ENCODE measurements at regions not wholly inside any gene's neighbourhood (a gene's known extent, or its start where the extent isn't known, plus 50 kb on each side); places are given as distances from the start of the nearest gene placed in this dataset.

GRCh38 chr7:82677493-82677892 is 233.9 kb upstream of the CACNA2D1 start:
- Mint-ChIP-seq H3K4me1 (ENCODE audit: low read depth, unreplicated experiment) (peaks cover 11% of the 10 kb centered on the region), H3K27ac (ENCODE audit: unreplicated experiment) (no peak overlapping the region), H3K9me3 (ENCODE audit: unreplicated experiment) (no peaks in the 10 kb centered on the region), H3K27me3 (ENCODE audit: unreplicated experiment) (no peaks in the 10 kb centered on the region), H3K4me3 (ENCODE audit: unreplicated experiment) (no peak overlapping the region), H3K36me3 (ENCODE audit: unreplicated experiment) (no peaks in the 10 kb centered on the region)
- TF ChIP-seq, protein P1, sequence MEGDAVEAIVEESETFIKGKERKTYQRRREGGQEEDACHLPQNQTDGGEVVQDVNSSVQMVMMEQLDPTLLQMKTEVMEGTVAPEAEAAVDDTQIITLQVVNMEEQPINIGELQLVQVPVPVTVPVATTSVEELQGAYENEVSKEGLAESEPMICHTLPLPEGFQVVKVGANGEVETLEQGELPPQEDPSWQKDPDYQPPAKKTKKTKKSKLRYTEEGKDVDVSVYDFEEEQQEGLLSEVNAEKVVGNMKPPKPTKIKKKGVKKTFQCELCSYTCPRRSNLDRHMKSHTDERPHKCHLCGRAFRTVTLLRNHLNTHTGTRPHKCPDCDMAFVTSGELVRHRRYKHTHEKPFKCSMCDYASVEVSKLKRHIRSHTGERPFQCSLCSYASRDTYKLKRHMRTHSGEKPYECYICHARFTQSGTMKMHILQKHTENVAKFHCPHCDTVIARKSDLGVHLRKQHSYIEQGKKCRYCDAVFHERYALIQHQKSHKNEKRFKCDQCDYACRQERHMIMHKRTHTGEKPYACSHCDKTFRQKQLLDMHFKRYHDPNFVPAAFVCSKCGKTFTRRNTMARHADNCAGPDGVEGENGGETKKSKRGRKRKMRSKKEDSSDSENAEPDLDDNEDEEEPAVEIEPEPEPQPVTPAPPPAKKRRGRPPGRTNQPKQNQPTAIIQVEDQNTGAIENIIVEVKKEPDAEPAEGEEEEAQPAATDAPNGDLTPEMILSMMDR (IDR thresholded peaks at IDR 0.05; ENCODE audit: partially characterized antibody, unreplicated experiment) = no peak
- DNase-seq = no peak

- H3K27ac Mint-ChIP-seq (ENCODE audit: unreplicated experiment) = peak overlapping the region; percentile 79
Observed at GRCh38 chr7:82676777-82677463, 233.3 kb upstream of the CACNA2D1 start.

DNA sequence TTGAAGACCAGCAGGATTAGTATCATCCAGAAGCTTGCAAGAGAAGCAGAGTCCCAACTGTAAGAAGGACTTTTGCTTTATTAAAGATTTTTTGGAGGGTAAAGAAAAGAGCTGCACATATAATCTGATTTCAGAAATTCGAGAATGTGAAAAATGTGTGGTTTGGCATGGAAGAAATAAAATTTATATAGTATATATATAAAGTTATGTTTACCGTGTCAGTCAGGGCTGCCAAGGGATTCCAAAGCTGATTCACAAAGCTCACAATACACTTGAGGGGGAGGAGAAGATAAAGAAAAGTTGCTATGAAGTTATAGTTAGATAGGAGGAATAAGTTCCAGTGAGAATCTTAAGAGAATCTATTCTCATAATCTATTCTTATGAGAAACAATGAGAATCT is 231.8 kb upstream of the CACNA2D1 start:
- Mint-ChIP-seq H3K36me3 (ENCODE audit: unreplicated experiment) (no peaks in the 10 kb centered on the region), H3K27ac (ENCODE audit: unreplicated experiment) (no peak overlapping the region), H3K4me3 (ENCODE audit: unreplicated experiment) (no peak overlapping the region), H3K4me1 (ENCODE audit: low read depth, unreplicated experiment) (peaks cover 11% of the 10 kb centered on the region), H3K9me3 (ENCODE audit: unreplicated experiment) (no peaks in the 10 kb centered on the region), H3K27me3 (ENCODE audit: unreplicated experiment) (no peaks in the 10 kb centered on the region)
- DNase-seq = no peak
- TF ChIP-seq, protein P1 (IDR thresholded peaks at IDR 0.05; ENCODE audit: partially characterized antibody, unreplicated experiment) = no peak

More at GRCh38 chr7:82676777-82677463, 233.3 kb upstream of the CACNA2D1 start:
- DNase-seq = no peak
- Mint-ChIP-seq H3K9me3 (ENCODE audit: unreplicated experiment) (no peaks in the 10 kb centered on the region), H3K4me1 (ENCODE audit: low read depth, unreplicated experiment) (peaks cover 11% of the 10 kb centered on the region), H3K4me3 (ENCODE audit: unreplicated experiment) (no peak overlapping the region), H3K27me3 (ENCODE audit: unreplicated experiment) (no peaks in the 10 kb centered on the region), H3K36me3 (ENCODE audit: unreplicated experiment) (no peaks in the 10 kb centered on the region)
- TF ChIP-seq, protein P1 (IDR thresholded peaks at IDR 0.05; ENCODE audit: partially characterized antibody, unreplicated experiment) = no peak

GRCh38 chr7:82674268-82674667 is 230.7 kb upstream of the CACNA2D1 start:
- Mint-ChIP-seq H3K9me3 (ENCODE audit: unreplicated experiment) (no peaks in the 10 kb centered on the region), H3K27ac (ENCODE audit: unreplicated experiment) (no peak overlapping the region), H3K4me3 (ENCODE audit: unreplicated experiment) (no peak overlapping the region), H3K36me3 (ENCODE audit: unreplicated experiment) (no peaks in the 10 kb centered on the region), H3K27me3 (ENCODE audit: unreplicated experiment) (no peaks in the 10 kb centered on the region), H3K4me1 (ENCODE audit: low read depth, unreplicated experiment) (peaks cover 11% of the 10 kb centered on the region)
- DNase-seq = no peak
- TF ChIP-seq, protein P1 (IDR thresholded peaks at IDR 0.05; ENCODE audit: partially characterized antibody, unreplicated experiment) = no peak

- TF ChIP-seq, protein P1 (IDR thresholded peaks at IDR 0.05; ENCODE audit: partially characterized antibody, unreplicated experiment) = no peak
- Mint-ChIP-seq H3K36me3 (ENCODE audit: unreplicated experiment) (no peaks in the 10 kb centered on the region), H3K27me3 (ENCODE audit: unreplicated experiment) (no peaks in the 10 kb centered on the region), H3K9me3 (ENCODE audit: unreplicated experiment) (no peaks in the 10 kb centered on the region), H3K4me3 (ENCODE audit: unreplicated experiment) (no peak overlapping the region), H3K4me1 (ENCODE audit: low read depth, unreplicated experiment) (peaks cover 11% of the 10 kb centered on the region), H3K27ac (ENCODE audit: unreplicated experiment) (no peak overlapping the region)
- DNase-seq = no peak
Observed at GRCh38 chr7:82672078-82672477, 228.5 kb upstream of the CACNA2D1 start.

Measured in glutamatergic neuron (in vitro differentiated cells).